ENCODE measurements at regions not wholly inside any gene's neighbourhood (a gene's known extent, or its start where the extent isn't known, plus 50 kb on each side); places are given as distances from the start of the nearest gene placed in this dataset.

DNA sequence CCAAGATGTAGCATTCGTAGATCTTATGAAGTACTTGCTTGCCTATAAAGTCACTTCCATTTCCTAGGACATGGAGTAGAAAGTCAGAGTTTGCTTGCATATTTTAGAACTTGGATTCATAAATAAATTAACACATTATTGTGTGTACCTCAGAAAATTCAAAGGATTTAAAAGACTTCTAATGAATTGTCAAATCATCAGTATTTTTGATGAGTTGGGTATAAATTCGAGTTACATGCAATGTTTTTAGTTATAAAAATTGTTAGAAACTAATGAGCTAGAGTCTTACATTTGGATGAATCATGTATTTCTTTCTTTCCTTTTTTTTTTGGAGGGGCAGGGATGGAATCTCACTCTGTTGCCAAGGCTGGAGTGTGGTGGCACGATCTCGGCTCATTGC is 156.9 kb upstream of the KCNJ16 start:
- Histone ChIP-seq H4K20me1 (ENCODE audit: insufficient read depth, low read length) (no peaks in the 10 kb centered on the region), H3K4me1 (ENCODE audit: insufficient read depth, low read length) (no peaks in the 10 kb centered on the region), H2AFZ (ENCODE audit: low read length) (no peak overlapping the region), H3K9ac (ENCODE audit: insufficient read depth, low read depth, low read length) (no peak overlapping the region), H3K79me2 (ENCODE audit: insufficient read depth, low read length) (no peaks in the 10 kb centered on the region), H3K36me3 (replicated peaks in 1 of 2; ENCODE audit: control insufficient read depth in 1 of 2, insufficient read depth in 2 of 2, low read length in 2 of 2) (no peaks in the 10 kb centered on the region), H3K27me3 (ENCODE audit: control insufficient read depth in 1 of 2, insufficient read depth in 2 of 2, low read length in 2 of 2) (no peaks in the 10 kb centered on the region), H3K4me3 (replicated peaks in 1 of 3; ENCODE audit: insufficient read depth in 1 of 3, low read depth in 2 of 3, low read length in 3 of 3) (no peak overlapping the region), H3K27ac (ENCODE audit: extremely low read length, insufficient read depth, low read length) (no peak overlapping the region), H3K9me3 (ENCODE audit: low read length) (peaks cover 92% of the 10 kb centered on the region), H3K4me2 (ENCODE audit: low read depth, low read length) (no peak overlapping the region)
- BruUV-seq (replicated peaks): no TSS peak
- in situ Hi-C loops (cut with HindIII; ENCODE audit: extremely low pct_ligation_motif_present, low pct_unique_long_range_greater_than_20kb) (no loop called here), intact Hi-C loops (cut with micrococcal nuclease; ENCODE audit: unreplicated experiment) (loop anchor here (5.0 kb wide), 1 partner anchor 1789 kb away; no protein-coding TSS in a partner anchor)
- ATAC-seq (no peak), DNase-seq (ENCODE audit: low spot score) (no peak), FAIRE-seq (no peak)
- WGBS (ENCODE audit: low lambda C conversion rate): 2% methylated on average over 4 of the region's 4 CpGs
- TF ChIP-seq, protein P1, sequence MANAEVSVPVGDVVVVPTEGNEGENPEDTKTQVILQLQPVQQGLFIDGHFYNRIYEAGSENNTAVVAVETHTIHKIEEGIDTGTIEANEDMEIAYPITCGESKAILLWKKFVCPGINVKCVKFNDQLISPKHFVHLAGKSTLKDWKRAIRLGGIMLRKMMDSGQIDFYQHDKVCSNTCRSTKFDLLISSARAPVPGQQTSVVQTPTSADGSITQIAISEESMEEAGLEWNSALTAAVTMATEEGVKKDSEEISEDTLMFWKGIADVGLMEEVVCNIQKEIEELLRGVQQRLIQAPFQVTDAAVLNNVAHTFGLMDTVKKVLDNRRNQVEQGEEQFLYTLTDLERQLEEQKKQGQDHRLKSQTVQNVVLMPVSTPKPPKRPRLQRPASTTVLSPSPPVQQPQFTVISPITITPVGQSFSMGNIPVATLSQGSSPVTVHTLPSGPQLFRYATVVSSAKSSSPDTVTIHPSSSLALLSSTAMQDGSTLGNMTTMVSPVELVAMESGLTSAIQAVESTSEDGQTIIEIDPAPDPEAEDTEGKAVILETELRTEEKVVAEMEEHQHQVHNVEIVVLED (CRISPR knock-in tag; IDR thresholded peaks at IDR 0.05; ENCODE audit: borderline replicate concordance): no peak
- TF ChIP-seq MAFK (conservative IDR thresholded peaks at IDR 0.05 in 1 of 2, IDR thresholded peaks at IDR 0.05 in 1 of 2; ENCODE audit: low read length in 2 of 2) (peak; percentile 71 to 82), NFATC3 (CRISPR knock-in tag; IDR thresholded peaks at IDR 0.05) (no peak), MAFF (IDR thresholded peaks at IDR 0.05; ENCODE audit: low read depth, low read length) (peak; percentile 87), ZNF543 (CRISPR knock-in tag; IDR thresholded peaks at IDR 0.05) (no peak), ZMYM4 (CRISPR knock-in tag; IDR thresholded peaks at IDR 0.05) (no peak), ZBTB7B (CRISPR knock-in tag; IDR thresholded peaks at IDR 0.05) (no peak), ZNF7 (CRISPR knock-in tag; IDR thresholded peaks at IDR 0.05) (no peak), THYN1 (CRISPR knock-in tag; IDR thresholded peaks at IDR 0.05; ENCODE audit: borderline replicate concordance, low read depth) (no peak), ZNF672 (CRISPR knock-in tag; IDR thresholded peaks at IDR 0.05) (no peak), ZNF562 (CRISPR knock-in tag; IDR thresholded peaks at IDR 0.05; ENCODE audit: borderline replicate concordance) (no peak), TEAD2 (CRISPR knock-in tag; IDR thresholded peaks at IDR 0.05) (no peak), MBD4 (IDR thresholded peaks at IDR 0.05; ENCODE audit: borderline replicate concordance, low read length) (no peak)
- TF ChIP-seq, protein P2, sequence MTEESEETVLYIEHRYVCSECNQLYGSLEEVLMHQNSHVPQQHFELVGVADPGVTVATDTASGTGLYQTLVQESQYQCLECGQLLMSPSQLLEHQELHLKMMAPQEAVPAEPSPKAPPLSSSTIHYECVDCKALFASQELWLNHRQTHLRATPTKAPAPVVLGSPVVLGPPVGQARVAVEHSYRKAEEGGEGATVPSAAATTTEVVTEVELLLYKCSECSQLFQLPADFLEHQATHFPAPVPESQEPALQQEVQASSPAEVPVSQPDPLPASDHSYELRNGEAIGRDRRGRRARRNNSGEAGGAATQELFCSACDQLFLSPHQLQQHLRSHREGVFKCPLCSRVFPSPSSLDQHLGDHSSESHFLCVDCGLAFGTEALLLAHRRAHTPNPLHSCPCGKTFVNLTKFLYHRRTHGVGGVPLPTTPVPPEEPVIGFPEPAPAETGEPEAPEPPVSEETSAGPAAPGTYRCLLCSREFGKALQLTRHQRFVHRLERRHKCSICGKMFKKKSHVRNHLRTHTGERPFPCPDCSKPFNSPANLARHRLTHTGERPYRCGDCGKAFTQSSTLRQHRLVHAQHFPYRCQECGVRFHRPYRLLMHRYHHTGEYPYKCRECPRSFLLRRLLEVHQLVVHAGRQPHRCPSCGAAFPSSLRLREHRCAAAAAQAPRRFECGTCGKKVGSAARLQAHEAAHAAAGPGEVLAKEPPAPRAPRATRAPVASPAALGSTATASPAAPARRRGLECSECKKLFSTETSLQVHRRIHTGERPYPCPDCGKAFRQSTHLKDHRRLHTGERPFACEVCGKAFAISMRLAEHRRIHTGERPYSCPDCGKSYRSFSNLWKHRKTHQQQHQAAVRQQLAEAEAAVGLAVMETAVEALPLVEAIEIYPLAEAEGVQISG (CRISPR knock-in tag; IDR thresholded peaks at IDR 0.05): no peak
- TF ChIP-seq, protein P3, sequence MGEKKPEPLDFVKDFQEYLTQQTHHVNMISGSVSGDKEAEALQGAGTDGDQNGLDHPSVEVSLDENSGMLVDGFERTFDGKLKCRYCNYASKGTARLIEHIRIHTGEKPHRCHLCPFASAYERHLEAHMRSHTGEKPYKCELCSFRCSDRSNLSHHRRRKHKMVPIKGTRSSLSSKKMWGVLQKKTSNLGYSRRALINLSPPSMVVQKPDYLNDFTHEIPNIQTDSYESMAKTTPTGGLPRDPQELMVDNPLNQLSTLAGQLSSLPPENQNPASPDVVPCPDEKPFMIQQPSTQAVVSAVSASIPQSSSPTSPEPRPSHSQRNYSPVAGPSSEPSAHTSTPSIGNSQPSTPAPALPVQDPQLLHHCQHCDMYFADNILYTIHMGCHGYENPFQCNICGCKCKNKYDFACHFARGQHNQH (CRISPR knock-in tag; IDR thresholded peaks at IDR 0.05): no peak
- TF ChIP-seq, protein P4, sequence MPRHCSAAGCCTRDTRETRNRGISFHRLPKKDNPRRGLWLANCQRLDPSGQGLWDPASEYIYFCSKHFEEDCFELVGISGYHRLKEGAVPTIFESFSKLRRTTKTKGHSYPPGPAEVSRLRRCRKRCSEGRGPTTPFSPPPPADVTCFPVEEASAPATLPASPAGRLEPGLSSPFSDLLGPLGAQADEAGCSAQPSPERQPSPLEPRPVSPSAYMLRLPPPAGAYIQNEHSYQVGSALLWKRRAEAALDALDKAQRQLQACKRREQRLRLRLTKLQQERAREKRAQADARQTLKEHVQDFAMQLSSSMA (CRISPR knock-in tag; IDR thresholded peaks at IDR 0.05): no peak
- TF ChIP-seq, protein P5, sequence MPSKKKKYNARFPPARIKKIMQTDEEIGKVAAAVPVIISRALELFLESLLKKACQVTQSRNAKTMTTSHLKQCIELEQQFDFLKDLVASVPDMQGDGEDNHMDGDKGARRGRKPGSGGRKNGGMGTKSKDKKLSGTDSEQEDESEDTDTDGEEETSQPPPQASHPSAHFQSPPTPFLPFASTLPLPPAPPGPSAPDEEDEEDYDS (CRISPR knock-in tag; IDR thresholded peaks at IDR 0.05): no peak
- POLR2A ChIA-PET: no interaction called here
- CTCF ChIA-PET (ENCODE audit: low intra/inter-chr PET ratio, low total read pairs): no interaction called here

All from HepG2 (cell line).